ENCODE measurements at regions not wholly inside any gene's neighbourhood (a gene's known extent, or its start where the extent isn't known, plus 50 kb on each side); places are given as distances from the start of the nearest gene placed in this dataset.
"Not testable (repeated sequence)": the region's sequence is repeated elsewhere in the genome, so short reads cannot be mapped to it uniquely, and the experiment has no call there.

DNA sequence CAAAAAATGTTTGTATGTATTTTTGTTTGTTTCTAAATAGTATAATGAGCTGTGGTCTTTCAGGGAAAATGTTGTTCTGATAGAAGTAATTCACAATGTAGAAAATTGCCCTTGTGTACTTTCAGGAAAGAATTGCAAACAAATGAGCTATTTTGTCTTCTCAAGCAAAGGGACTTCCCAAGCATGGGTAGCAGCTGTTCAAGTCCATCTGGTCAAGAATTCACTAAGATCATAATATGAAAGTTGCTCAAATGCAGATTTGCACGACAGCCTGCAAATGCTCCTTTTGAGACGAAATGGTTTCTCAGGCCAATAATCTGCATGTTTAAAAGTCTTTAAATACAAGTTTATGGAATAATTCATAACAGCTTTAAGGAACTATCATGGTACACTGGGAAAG, 51.9 kb upstream of the HNMT start:
- Histone ChIP-seq H3K4me1 (ENCODE audit: low read depth) (no peaks in the 10 kb centered on the region), H3K4me3 (no peak overlapping the region), H3K27ac (no peak overlapping the region), H3K9me3 (ENCODE audit: low read depth) (no peaks in the 10 kb centered on the region), H3K27me3 (no peaks in the 10 kb centered on the region), H3K36me3 (no peaks in the 10 kb centered on the region)
- DNase-seq (ENCODE audit: low read depth in 1 of 2, low spot score in 1 of 2), result no peak
- TF ChIP-seq, protein P1, sequence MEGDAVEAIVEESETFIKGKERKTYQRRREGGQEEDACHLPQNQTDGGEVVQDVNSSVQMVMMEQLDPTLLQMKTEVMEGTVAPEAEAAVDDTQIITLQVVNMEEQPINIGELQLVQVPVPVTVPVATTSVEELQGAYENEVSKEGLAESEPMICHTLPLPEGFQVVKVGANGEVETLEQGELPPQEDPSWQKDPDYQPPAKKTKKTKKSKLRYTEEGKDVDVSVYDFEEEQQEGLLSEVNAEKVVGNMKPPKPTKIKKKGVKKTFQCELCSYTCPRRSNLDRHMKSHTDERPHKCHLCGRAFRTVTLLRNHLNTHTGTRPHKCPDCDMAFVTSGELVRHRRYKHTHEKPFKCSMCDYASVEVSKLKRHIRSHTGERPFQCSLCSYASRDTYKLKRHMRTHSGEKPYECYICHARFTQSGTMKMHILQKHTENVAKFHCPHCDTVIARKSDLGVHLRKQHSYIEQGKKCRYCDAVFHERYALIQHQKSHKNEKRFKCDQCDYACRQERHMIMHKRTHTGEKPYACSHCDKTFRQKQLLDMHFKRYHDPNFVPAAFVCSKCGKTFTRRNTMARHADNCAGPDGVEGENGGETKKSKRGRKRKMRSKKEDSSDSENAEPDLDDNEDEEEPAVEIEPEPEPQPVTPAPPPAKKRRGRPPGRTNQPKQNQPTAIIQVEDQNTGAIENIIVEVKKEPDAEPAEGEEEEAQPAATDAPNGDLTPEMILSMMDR (IDR thresholded peaks at IDR 0.05; ENCODE audit: low read depth, low read length), result no peak

DNA sequence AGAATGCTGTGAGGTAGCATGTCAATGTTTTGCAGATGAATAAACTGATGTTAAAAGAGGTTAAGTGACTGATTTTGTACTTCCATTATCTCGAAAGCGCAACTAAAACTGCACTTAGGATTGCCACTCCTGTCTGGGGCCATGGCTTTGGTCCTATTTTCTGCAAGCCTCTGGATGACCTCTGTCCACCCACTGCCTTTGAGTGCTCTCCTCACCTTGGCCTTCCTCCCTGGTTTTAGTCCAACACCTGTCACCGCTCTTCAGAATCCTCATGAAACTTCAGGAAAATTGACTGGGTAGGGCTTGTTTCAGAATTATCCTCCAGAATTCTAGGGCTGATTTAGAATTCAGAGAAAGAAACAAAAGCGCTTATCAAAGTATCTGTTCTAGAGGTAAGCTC, 51.1 kb upstream of the HNMT start:
- no peak for DNase-seq (ENCODE audit: low read depth in 1 of 2, low spot score in 1 of 2)
- no peak overlapping the region for H3K4me3 ChIP-seq

DNA sequence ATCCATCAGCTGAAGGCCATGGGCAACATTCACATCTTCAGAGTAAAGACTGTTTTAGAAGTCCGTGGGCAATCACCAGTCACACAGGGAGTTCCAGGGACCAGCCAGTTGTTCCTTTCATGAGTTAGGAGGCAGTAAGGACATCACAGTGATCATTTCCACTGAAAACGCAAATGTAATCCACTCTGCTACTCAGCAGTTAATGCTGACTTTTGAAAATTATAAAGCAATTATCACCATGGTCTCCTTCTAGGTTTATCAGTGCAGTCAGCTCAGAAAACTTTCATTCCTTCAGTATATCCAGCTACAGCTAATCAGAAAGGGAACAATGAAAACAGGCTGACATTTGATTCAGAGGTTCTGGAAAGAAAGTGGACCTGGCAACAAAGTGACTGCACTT, 50.6 kb upstream of the HNMT start:
- H3K4me1 ChIP-seq (ENCODE audit: low read depth); H3K27ac ChIP-seq; H3K4me3 ChIP-seq; H3K27me3 ChIP-seq; H3K36me3 ChIP-seq; H3K9me3 ChIP-seq (ENCODE audit: low read depth); DNase-seq (ENCODE audit: low read depth in 1 of 2, low spot score in 1 of 2): not testable (repeated sequence)

More for the DNA sequence above, 51.1 kb upstream of the HNMT start:
- no peaks in the 10 kb centered on the region for H3K27me3 ChIP-seq
- no peaks in the 10 kb centered on the region for H3K36me3 ChIP-seq
- TF ChIP-seq, protein P1 (IDR thresholded peaks at IDR 0.05; ENCODE audit: low read depth, low read length), result no peak
- H3K27ac ChIP-seq, result no peak overlapping the region
- no peaks in the 10 kb centered on the region for H3K9me3 ChIP-seq (ENCODE audit: low read depth)
- no peaks in the 10 kb centered on the region for H3K4me1 ChIP-seq (ENCODE audit: low read depth)
